OCI-LY7 (cell line): ENCODE measurements at regions not wholly inside any gene's neighbourhood (a gene's known extent, or its start where the extent isn't known, plus 50 kb on each side); places are given as distances from the start of the nearest gene placed in this dataset.

ENCODE experiments used
- BruUV-seq: library from RNA; stranded (reverse); fragments of 400-500 nt; replicated peaks from 2 replicates; lab custom pipeline; 2021; lab: Mats Ljungman, UMichigan
- CTCF ChIA-PET: fragments of 300-600 bp; sonication (Branson Sonifier 250); formaldehyde crosslinking; loops from one replicate; lab custom pipeline; 2022; ENCODE audit warnings: antibody characterized with exemption; ENCODE audit not compliant: unreplicated experiment; lab: Charles Lee
- POLR2A ChIA-PET: fragments of 300-600 bp; sonication (Branson Sonifier 250); formaldehyde crosslinking; loops from one replicate; lab custom pipeline; 2022; ENCODE audit warnings: antibody characterized with exemption; lab: Charles Lee
- DNase-seq: peaks from one replicate; pipeline ENCODE4 v3.0.0-alpha.2; 2015; ENCODE audit warnings: low spot score
- H2AFZ ChIP-seq: fragments of 200-600 bp; sonication (generic), shearing (Covaris generic); 2 replicates; pipeline ENCODE4 v1.6.1; 2014; ENCODE audit warnings: mild to moderate bottlenecking, antibody characterized with exemption, low read length, moderate library complexity
- H3K27ac ChIP-seq: fragments of 200-600 bp; sonication (generic); 2 replicates; pipeline ENCODE4 v1.5.1; 2014; ENCODE audit warnings: mixed run types, low read depth, mild to moderate bottlenecking, moderate library complexity, low read length, inconsistent platforms; ENCODE audit not compliant: poor library complexity, severe bottlenecking
- H3K36me3 ChIP-seq: fragments of 200-600 bp; sonication (generic); 2 replicates; pipeline ENCODE4 v1.6.1; 2014; ENCODE audit warnings: mild to moderate bottlenecking, antibody characterized with exemption, low read length, moderate library complexity, mixed read lengths; ENCODE audit not compliant: insufficient read depth
- H3K4me1 ChIP-seq: fragments of 200-600 bp; sonication (generic); 2 replicates; pipeline ENCODE4 v1.5.1; 2014; ENCODE audit warnings: mild to moderate bottlenecking, low read length; ENCODE audit not compliant: insufficient read depth, poor library complexity, severe bottlenecking
- H3K4me2 ChIP-seq: fragments of 200-600 bp; sonication (generic); 2 replicates; pipeline ENCODE4 v1.6.1; 2014; ENCODE audit warnings: mild to moderate bottlenecking, low read length
- H3K4me3 ChIP-seq: fragments of 200-600 bp; sonication (generic); 2 replicates; pipeline ENCODE4 v1.5.1; 2014; ENCODE audit warnings: mild to moderate bottlenecking, low read depth, low read length; ENCODE audit not compliant: poor library complexity, severe bottlenecking
- H3K79me2 ChIP-seq: fragments of 200-600 bp; sonication (generic); 2 replicates; pipeline ENCODE4 v1.6.1; 2016; ENCODE audit warnings: low read depth, mild to moderate bottlenecking, low read length, moderate library complexity, mixed read lengths; ENCODE audit not compliant: insufficient read depth
- H3K9me2 ChIP-seq: fragments of 200-600 bp; sonication (generic); 2 replicates; pipeline ENCODE4 v1.6.1; 2016; ENCODE audit warnings: mild to moderate bottlenecking, low read length, mixed read lengths; ENCODE audit not compliant: insufficient read depth
- H3K9me3 ChIP-seq: fragments of 200-600 bp; sonication (generic); 2 replicates; pipeline ENCODE4 v1.6.1; 2014; ENCODE audit warnings: mild to moderate bottlenecking, mixed run types, low read length, mixed read lengths
- H4K20me1 ChIP-seq: fragments of 200-600 bp; sonication (generic); 2 replicates; pipeline ENCODE4 v1.6.1; 2014; ENCODE audit warnings: mild to moderate bottlenecking, antibody characterized with exemption, low read length, moderate library complexity, mixed read lengths; ENCODE audit not compliant: insufficient read depth
- EZH2phosphoT487 ChIP-seq: fragments of 200-600 bp; sonication (generic); IDR thresholded peaks from 2 replicates; pipeline ENCODE4 v1.6.1; 2018; ENCODE audit warnings: low read depth, borderline replicate concordance, mild to moderate bottlenecking, mixed run types, antibody characterized with exemption, low read length, moderate library complexity, mixed read lengths
- intact Hi-C: fragments of 100-400 bp; cut with micrococcal nuclease; formaldehyde crosslinking; loops from one replicate; pipeline ENCODE4 v1.10.0; 2022; ENCODE audit not compliant: unreplicated experiment
- TF ChIP-seq, protein P1 (sequence below): fragments of 200-600 bp; sonication (generic); conservative IDR thresholded peaks from 2 replicates; pipeline ENCODE4 v1.5.1; 2014; ENCODE audit warnings: mild to moderate bottlenecking, antibody characterized with exemption, low read length, moderate library complexity, mixed read lengths

DNA sequence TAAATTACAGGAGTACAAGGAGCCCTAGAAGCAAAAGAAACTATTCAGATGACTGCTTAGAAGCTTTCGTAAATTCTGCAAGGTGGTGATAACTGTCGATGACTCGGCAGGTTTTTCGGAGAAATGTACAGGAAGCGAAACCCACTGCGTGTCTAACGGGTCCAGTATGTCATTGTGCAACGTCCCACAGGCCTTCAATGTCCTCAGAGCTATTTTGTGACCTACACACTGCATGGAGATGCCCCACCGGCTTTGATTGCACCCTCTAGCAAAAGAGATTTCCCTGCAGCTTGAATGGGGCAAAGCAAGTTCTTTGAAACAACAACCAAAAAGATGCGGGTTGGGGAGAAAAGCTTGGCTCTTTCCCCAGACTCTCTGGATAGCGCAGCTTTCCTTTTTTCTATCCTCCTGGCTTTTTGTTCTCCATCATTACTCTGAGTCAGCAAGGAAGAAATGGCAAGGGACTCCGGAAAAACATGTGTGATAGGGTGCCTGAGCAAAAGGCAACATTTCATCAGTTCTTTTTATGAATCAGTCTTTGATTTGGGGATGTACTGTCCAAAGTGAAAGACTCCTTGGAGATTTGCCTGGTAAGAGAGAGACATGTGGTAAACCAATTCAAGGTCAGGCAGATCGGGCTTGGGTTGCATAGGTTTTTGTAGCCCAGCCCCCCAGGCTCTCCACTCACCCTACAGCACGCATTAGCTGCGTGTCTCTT lies 112.0 kb upstream of the TBL1X start:
- H2AFZ ChIP-seq, result peak overlapping the region; percentile 74; the same call in 1 of the 2 replicates
- no peaks in the 10 kb centered on the region for H3K9me2 ChIP-seq
- intact Hi-C loops, result no loop called here
- H3K27ac ChIP-seq, result no peak overlapping the region
- no peaks in the 10 kb centered on the region for H3K9me3 ChIP-seq
- no peaks in the 10 kb centered on the region for H4K20me1 ChIP-seq
- no TSS peak for BruUV-seq
- peaks cover 15% of the 10 kb centered on the region for H3K4me1 ChIP-seq
- no peak for TF ChIP-seq EZH2phosphoT487
- TF ChIP-seq, protein P1, sequence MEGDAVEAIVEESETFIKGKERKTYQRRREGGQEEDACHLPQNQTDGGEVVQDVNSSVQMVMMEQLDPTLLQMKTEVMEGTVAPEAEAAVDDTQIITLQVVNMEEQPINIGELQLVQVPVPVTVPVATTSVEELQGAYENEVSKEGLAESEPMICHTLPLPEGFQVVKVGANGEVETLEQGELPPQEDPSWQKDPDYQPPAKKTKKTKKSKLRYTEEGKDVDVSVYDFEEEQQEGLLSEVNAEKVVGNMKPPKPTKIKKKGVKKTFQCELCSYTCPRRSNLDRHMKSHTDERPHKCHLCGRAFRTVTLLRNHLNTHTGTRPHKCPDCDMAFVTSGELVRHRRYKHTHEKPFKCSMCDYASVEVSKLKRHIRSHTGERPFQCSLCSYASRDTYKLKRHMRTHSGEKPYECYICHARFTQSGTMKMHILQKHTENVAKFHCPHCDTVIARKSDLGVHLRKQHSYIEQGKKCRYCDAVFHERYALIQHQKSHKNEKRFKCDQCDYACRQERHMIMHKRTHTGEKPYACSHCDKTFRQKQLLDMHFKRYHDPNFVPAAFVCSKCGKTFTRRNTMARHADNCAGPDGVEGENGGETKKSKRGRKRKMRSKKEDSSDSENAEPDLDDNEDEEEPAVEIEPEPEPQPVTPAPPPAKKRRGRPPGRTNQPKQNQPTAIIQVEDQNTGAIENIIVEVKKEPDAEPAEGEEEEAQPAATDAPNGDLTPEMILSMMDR, result no peak
- no peaks in the 10 kb centered on the region for H3K36me3 ChIP-seq
- DNase-seq, result peak; percentile 34
- no peak overlapping the region for H3K4me3 ChIP-seq
- no peaks in the 10 kb centered on the region for H3K79me2 ChIP-seq
- POLR2A ChIA-PET, result no interaction called here
- CTCF ChIA-PET, result interaction anchor here (0.6 kb wide), 1 partner anchor 435 kb away, joined by 15 read pairs; no protein-coding TSS in a partner anchor
- H3K4me2 ChIP-seq, result peak overlapping the region; percentile 66

DNA sequence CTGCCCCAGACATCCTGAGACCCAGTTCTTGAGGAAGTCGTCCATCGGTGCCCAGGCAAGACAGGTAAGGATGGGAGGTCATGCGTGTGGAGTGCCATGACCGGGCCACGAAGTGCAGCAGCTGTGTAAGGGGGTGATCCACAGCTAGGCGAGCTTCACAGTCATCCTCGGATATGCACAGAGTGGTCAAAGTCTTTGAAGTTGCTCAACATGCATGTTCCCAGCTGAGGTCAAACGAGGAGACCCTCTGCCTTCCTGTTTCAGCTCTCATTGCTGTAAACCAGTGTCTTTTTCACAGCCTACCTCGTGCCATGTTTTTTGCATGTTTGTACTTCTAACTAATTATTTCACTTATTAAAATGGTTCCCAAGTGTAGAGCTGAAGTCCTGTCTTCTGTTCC lies 109.9 kb upstream of the TBL1X start:
- POLR2A ChIA-PET, result no interaction called here
- Histone ChIP-seq H3K79me2 (no peaks in the 10 kb centered on the region), H3K9me3 (no peaks in the 10 kb centered on the region), H3K4me3 (no peak overlapping the region), H4K20me1 (no peaks in the 10 kb centered on the region), H3K4me2 (no peak overlapping the region), H3K9me2 (no peaks in the 10 kb centered on the region), H3K4me1 (peaks cover 15% of the 10 kb centered on the region), H2AFZ (no peak overlapping the region), H3K36me3 (no peaks in the 10 kb centered on the region), H3K27ac (no peak overlapping the region)
- CTCF ChIA-PET, result no interaction called here
- no TSS peak for BruUV-seq
- intact Hi-C loops, result no loop called here
- no peak for DNase-seq
- TF ChIP-seq EZH2phosphoT487, result no peak
- TF ChIP-seq, protein P1, result no peak

DNA sequence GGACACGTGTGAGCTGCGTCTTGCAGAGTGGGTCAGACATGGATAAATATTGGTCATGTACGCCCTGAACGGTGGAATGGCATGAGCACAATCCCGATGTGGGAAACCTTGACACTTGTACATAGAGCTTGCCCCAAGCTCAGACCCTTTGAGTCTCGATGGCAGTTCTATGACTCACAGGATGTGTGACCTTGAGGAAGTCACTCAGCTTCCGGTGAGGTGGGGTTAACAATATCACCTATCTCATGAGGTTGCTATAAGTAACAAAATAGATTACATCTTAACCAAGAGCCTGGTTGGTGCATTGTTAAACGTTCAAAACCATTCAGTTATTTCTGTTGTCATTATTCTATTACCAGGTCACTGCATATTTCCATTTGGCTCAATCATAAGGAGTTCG lies 109.1 kb upstream of the TBL1X start:
- no peak for TF ChIP-seq EZH2phosphoT487
- TF ChIP-seq, protein P1, result no peak
- intact Hi-C loops, result no loop called here
- DNase-seq, result no peak

More for the DNA sequence above, 109.1 kb upstream of the TBL1X start:
- Histone ChIP-seq H3K36me3 (no peaks in the 10 kb centered on the region), H3K27ac (no peak overlapping the region), H4K20me1 (no peaks in the 10 kb centered on the region), H3K4me3 (no peak overlapping the region), H3K4me2 (no peak overlapping the region), H3K9me3 (no peaks in the 10 kb centered on the region), H2AFZ (no peak overlapping the region), H3K79me2 (no peaks in the 10 kb centered on the region), H3K4me1 (peaks cover 15% of the 10 kb centered on the region), H3K9me2 (no peaks in the 10 kb centered on the region)
- CTCF ChIA-PET, result no interaction called here
- POLR2A ChIA-PET, result no interaction called here
- BruUV-seq, result no TSS peak
